K562 (cell line): ENCODE measurements at regions not wholly inside any gene's neighbourhood (a gene's known extent, or its start where the extent isn't known, plus 50 kb on each side); places are given as distances from the start of the nearest gene placed in this dataset.

ENCODE experiments used
- ZKSCAN3 ChIP-seq: fragments of 250-450 bp; sonication (Bioruptor Pico); IDR thresholded peaks from 2 replicates; pipeline ENCODE4 v1.4.0; 2020
- ZNF551 ChIP-seq: fragments of 250-450 bp; sonication (Bioruptor Pico); IDR thresholded peaks from 2 replicates; pipeline ENCODE4 v1.5.0; 2021; ENCODE audit warnings: mild to moderate bottlenecking, moderate library complexity
- TF ChIP-seq, protein P1 (sequence below): fragments of 450-650 bp; IDR thresholded peaks from 2 replicates; pipeline ENCODE4 v1.6.1; 2016; ENCODE audit warnings: antibody characterized with exemption

DNA sequence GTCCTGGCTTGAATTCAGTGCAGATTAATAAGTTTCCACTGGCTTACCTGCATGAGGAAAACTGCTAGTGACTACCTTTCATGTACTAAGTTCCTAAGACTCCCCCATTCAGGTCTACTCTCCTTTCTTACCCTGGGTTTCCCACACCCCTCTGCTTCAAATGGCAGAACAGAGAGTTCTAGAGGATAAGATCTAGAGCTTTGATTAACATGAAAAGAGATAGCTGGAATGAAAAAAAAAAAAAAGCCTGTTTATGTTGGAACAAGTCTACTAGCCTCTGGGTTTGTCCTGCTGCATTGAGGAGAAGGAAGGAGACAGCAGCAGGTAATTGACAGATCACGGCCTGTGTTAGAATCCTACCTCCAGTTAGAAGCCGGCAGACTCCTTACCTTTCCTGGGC, 201.4 kb upstream of the SOX4 start:
- TF ChIP-seq ZNF551 (CRISPR knock-in tag) (no peak), ZKSCAN3 (no peak)
- TF ChIP-seq, protein P1, sequence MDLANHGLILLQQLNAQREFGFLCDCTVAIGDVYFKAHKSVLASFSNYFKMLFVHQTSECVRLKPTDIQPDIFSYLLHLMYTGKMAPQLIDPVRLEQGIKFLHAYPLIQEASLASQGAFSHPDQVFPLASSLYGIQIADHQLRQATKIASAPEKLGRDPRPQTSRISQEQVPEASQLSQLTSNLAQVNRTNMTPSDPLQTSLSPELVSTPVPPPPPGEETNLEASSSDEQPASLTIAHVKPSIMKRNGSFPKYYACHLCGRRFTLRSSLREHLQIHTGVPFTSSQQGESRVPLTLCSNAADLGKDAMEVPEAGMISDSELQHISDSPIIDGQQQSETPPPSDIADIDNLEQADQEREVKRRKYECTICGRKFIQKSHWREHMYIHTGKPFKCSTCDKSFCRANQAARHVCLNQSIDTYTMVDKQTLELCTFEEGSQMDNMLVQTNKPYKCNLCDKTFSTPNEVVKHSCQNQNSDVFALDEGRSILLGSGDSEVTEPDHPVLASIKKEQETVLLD = no peak
